ENCODE measurements at regions not wholly inside any gene's neighbourhood (a gene's known extent, or its start where the extent isn't known, plus 50 kb on each side); places are given as distances from the start of the nearest gene placed in this dataset.

GRCh38 chr16:81149614-81150013 lies 53.4 kb upstream of the GCSH start:
- POLR2A ChIA-PET (ENCODE audit: low non-redundant PET): interaction anchor here (0.6 kb wide), 1 partner anchor 909 kb away, joined by 3 read pairs; no protein-coding TSS in a partner anchor

GRCh38 chr16:81148277-81148676 lies 52.1 kb upstream of the GCSH start:
- no peak for TF ChIP-seq CTCF (conservative IDR thresholded peaks at IDR 0.05; ENCODE audit: low read depth)
- H3K27ac ChIP-seq: no peak overlapping the region
- DNase-seq (ENCODE audit: low spot score): no peak
- CTCF ChIA-PET: interaction anchor here (0.6 kb wide), 1 partner anchor 94 kb away, joined by 4 read pairs; no protein-coding TSS in a partner anchor
- POLR2A ChIA-PET (ENCODE audit: low non-redundant PET): no interaction called here

More at GRCh38 chr16:81149614-81150013, 53.4 kb upstream of the GCSH start:
- no peak for TF ChIP-seq CTCF (conservative IDR thresholded peaks at IDR 0.05; ENCODE audit: low read depth)
- no peak overlapping the region for H3K27ac ChIP-seq
- CTCF ChIA-PET: interaction anchor here (0.6 kb wide), 1 partner anchor 116 kb away, joined by 4 read pairs; no protein-coding TSS in a partner anchor
- DNase-seq (ENCODE audit: low spot score): no peak
